ENCODE measurements at regions not wholly inside any gene's neighbourhood (a gene's known extent, or its start where the extent isn't known, plus 50 kb on each side); places are given as distances from the start of the nearest gene placed in this dataset.

- no peak for TF ChIP-seq CTCF (IDR thresholded peaks at IDR 0.05)
- ChIA-PET CTCF (no interaction called here), POLR2A (no interaction called here)
- Mint-ChIP-seq H3K27me3 (no peaks in the 10 kb centered on the region), H3K27ac (no peak overlapping the region), H3K4me1 (no peaks in the 10 kb centered on the region), H3K9me3 (no peaks in the 10 kb centered on the region), H3K36me3 (ENCODE audit: low read depth) (no peaks in the 10 kb centered on the region), H3K4me3 (no peak overlapping the region)
- no peak for DNase-seq
- intact Hi-C loops (cut with micrococcal nuclease), result no loop called here
- no peak for ATAC-seq (ENCODE audit: low read depth)
Observed at GRCh38 chr4:32163125-32163524, 1443.0 kb downstream of the PCDH7 start.

- CTCF ChIA-PET, result no interaction called here
- ATAC-seq (ENCODE audit: low read depth), result no peak
- intact Hi-C loops (cut with micrococcal nuclease), result no loop called here
- DNase-seq, result no peak
- POLR2A ChIA-PET, result no interaction called here
- Mint-ChIP-seq H3K36me3 (ENCODE audit: low read depth) (no peaks in the 10 kb centered on the region), H3K9me3 (peaks cover 9% of the 10 kb centered on the region), H3K4me1 (no peaks in the 10 kb centered on the region), H3K27me3 (no peaks in the 10 kb centered on the region), H3K4me3 (no peak overlapping the region), H3K27ac (no peak overlapping the region)
- TF ChIP-seq CTCF (IDR thresholded peaks at IDR 0.05), result no peak
Observed at GRCh38 chr4:32169841-32170240, 1449.7 kb downstream of the PCDH7 start.

GRCh38 chr4:32172086-32172485, 1451.9 kb downstream of the PCDH7 start:
- Mint-ChIP-seq H3K27ac (no peak overlapping the region), H3K36me3 (ENCODE audit: low read depth) (no peaks in the 10 kb centered on the region), H3K4me3 (no peak overlapping the region), H3K9me3 (peaks cover 12% of the 10 kb centered on the region), H3K4me1 (no peaks in the 10 kb centered on the region), H3K27me3 (no peaks in the 10 kb centered on the region)
- intact Hi-C loops (cut with micrococcal nuclease), result no loop called here
- CTCF ChIA-PET, result no interaction called here
- DNase-seq, result no peak
- TF ChIP-seq CTCF (IDR thresholded peaks at IDR 0.05), result no peak
- POLR2A ChIA-PET, result no interaction called here
- no peak for ATAC-seq (ENCODE audit: low read depth)

GRCh38 chr4:32172761-32173160, 1452.6 kb downstream of the PCDH7 start:
- Mint-ChIP-seq H3K36me3 (ENCODE audit: low read depth) (no peaks in the 10 kb centered on the region), H3K4me3 (no peak overlapping the region), H3K27me3 (no peaks in the 10 kb centered on the region), H3K4me1 (no peaks in the 10 kb centered on the region), H3K27ac (no peak overlapping the region), H3K9me3 (peaks cover 12% of the 10 kb centered on the region)
- ATAC-seq (ENCODE audit: low read depth), result no peak
- ChIA-PET POLR2A (no interaction called here), CTCF (no interaction called here)
- TF ChIP-seq CTCF (IDR thresholded peaks at IDR 0.05), result no peak
- DNase-seq, result no peak
- intact Hi-C loops (cut with micrococcal nuclease), result no loop called here

- Mint-ChIP-seq H3K36me3 (ENCODE audit: low read depth) (no peaks in the 10 kb centered on the region), H3K4me3 (no peak overlapping the region), H3K4me1 (no peaks in the 10 kb centered on the region), H3K27ac (no peak overlapping the region), H3K9me3 (peaks cover 3% of the 10 kb centered on the region), H3K27me3 (no peaks in the 10 kb centered on the region)
- ATAC-seq (ENCODE audit: low read depth), result no peak
- POLR2A ChIA-PET, result no interaction called here
- TF ChIP-seq CTCF (IDR thresholded peaks at IDR 0.05), result no peak
- DNase-seq, result no peak
- intact Hi-C loops (cut with micrococcal nuclease), result no loop called here
- CTCF ChIA-PET, result no interaction called here
Observed at GRCh38 chr4:32180086-32180485, 1459.9 kb downstream of the PCDH7 start.

Measured in activated B cell treated with CpG ODN at 0.5 μM for 24 hours (primary cell).